Vagina (tissue), 2 donors: ENCODE measurements at regions not wholly inside any gene's neighbourhood (a gene's known extent, or its start where the extent isn't known, plus 50 kb on each side); places are given as distances from the start of the nearest gene placed in this dataset.
A peak's percentile ranks its signal among the peaks of the same experiment; 100 is the strongest.

Experiments used
- DNase-seq, 2 donors: peaks; one replicate each; pipeline ENCODE4 v3.0.0-alpha.2; 2017; ENCODE audit errors: extremely low spot score in 2 of 2
- H3K27ac ChIP-seq: fragments of 200-600 bp; sonication (generic); one replicate; pipeline ENCODE4 v1.5.1; 2019
- H3K27me3 ChIP-seq: fragments of 200-600 bp; sonication (generic); one replicate; pipeline ENCODE4 v1.5.1; 2019
- H3K36me3 ChIP-seq, 2 donors: fragments of 200-600 bp; sonication (generic); one replicate each; pipeline ENCODE4 v1.5.1; 2017 to 2019
- H3K4me1 ChIP-seq: fragments of 200-600 bp; sonication (generic); one replicate; pipeline ENCODE4 v1.5.1; 2019
- H3K4me3 ChIP-seq, 2 donors: fragments of 200-600 bp; sonication (generic); 1 replicate in 1 of 2; 2 replicates in 1 of 2; pipeline ENCODE4 v1.5.1; 2016 to 2019
- H3K9me3 ChIP-seq: fragments of 200-600 bp; sonication (generic); one replicate; pipeline ENCODE4 v1.5.1; 2019
- CTCF ChIP-seq, 3 experiments: fragments of 450-650 bp in 2 of 3; fragments of 200-600 bp in 1 of 3; sonication (generic) in 1 of 3; IDR thresholded peaks; one replicate each; pipeline ENCODE4 v1.5.1; 2017 to 2019; ENCODE audit warnings: antibody characterized with exemption in 3 of 3, mild to moderate bottlenecking in 2 of 3, moderate library complexity in 2 of 3
- POLR2A ChIP-seq, 2 donors: fragments of 450-650 bp; IDR thresholded peaks; one replicate each; pipeline ENCODE4 v1.6.1; 2017; ENCODE audit warnings: antibody characterized with exemption in 2 of 2, mild to moderate bottlenecking in 2 of 2, moderate library complexity in 2 of 2
- POLR2AphosphoS5 ChIP-seq, 2 donors: sonication (generic); formaldehyde crosslinking; IDR thresholded peaks; one replicate each; pipeline ENCODE4 v1.9.0; 2017; ENCODE audit warnings: antibody characterized with exemption in 2 of 2, mild to moderate bottlenecking in 2 of 2, low read depth in 1 of 2; ENCODE audit not compliant: insufficient read depth in 1 of 2
- intact Hi-C: fragments of 100-400 bp; cut with DNase I; formaldehyde crosslinking; loops from one replicate; pipeline ENCODE4 v1.15.1; 2023

GRCh38 chr17:79395066-79395465 is 215.8 kb downstream of the RBFOX3 start:
- Histone ChIP-seq H3K27me3 (no peaks in the 10 kb centered on the region), H3K36me3 (no peaks in the 10 kb centered on the region), H3K4me3 (no peak overlapping the region), H3K27ac (no peak overlapping the region), H3K4me1 (no peaks in the 10 kb centered on the region), H3K9me3 (no peaks in the 10 kb centered on the region)
- intact Hi-C loops, result no loop called here
- no peak for TF ChIP-seq POLR2AphosphoS5 (IDR thresholded peaks at IDR 0.05; ENCODE audit: insufficient read depth in 1 of 2, low read depth in 1 of 2)
- no peak for TF ChIP-seq CTCF (IDR thresholded peaks at IDR 0.05)
- DNase-seq, result no peak

GRCh38 chr17:79393358-79394052 is 217.3 kb downstream of the RBFOX3 start:
- intact Hi-C loops, result loop anchor here (2.0 kb wide), 1 partner anchor 307 kb away; no protein-coding TSS in a partner anchor
- H3K4me1 ChIP-seq, result no peaks in the 10 kb centered on the region
- no peaks in the 10 kb centered on the region for H3K27me3 ChIP-seq
- peak; percentile 56 to 69 (median 64) for TF ChIP-seq CTCF (IDR thresholded peaks at IDR 0.05)
- no peak for TF ChIP-seq POLR2A (IDR thresholded peaks at IDR 0.05)
- TF ChIP-seq POLR2AphosphoS5 (IDR thresholded peaks at IDR 0.05; ENCODE audit: insufficient read depth in 1 of 2, low read depth in 1 of 2), result no peak
- H3K4me3 ChIP-seq, result no peak overlapping the region
- DNase-seq, result no peak
- H3K9me3 ChIP-seq, result no peaks in the 10 kb centered on the region
- H3K27ac ChIP-seq, result no peak overlapping the region
- H3K36me3 ChIP-seq, result no peaks in the 10 kb centered on the region

GRCh38 chr17:79392598-79392997 is 218.3 kb downstream of the RBFOX3 start:
- no peak for TF ChIP-seq POLR2AphosphoS5 (IDR thresholded peaks at IDR 0.05; ENCODE audit: insufficient read depth in 1 of 2, low read depth in 1 of 2)
- TF ChIP-seq CTCF (IDR thresholded peaks at IDR 0.05), result no peak
- no peak for TF ChIP-seq POLR2A (IDR thresholded peaks at IDR 0.05)
- no peaks in the 10 kb centered on the region for H3K4me1 ChIP-seq
- H3K4me3 ChIP-seq, result no peak overlapping the region
- intact Hi-C loops, result loop anchor here (2.0 kb wide), 1 partner anchor 306 kb away; no protein-coding TSS in a partner anchor
- H3K27ac ChIP-seq, result no peak overlapping the region
- no peaks in the 10 kb centered on the region for H3K36me3 ChIP-seq
- H3K27me3 ChIP-seq, result no peaks in the 10 kb centered on the region
- no peak for DNase-seq
- no peaks in the 10 kb centered on the region for H3K9me3 ChIP-seq

GRCh38 chr17:79391376-79392233 is 219.2 kb downstream of the RBFOX3 start:
- Histone ChIP-seq H3K4me1 (no peaks in the 10 kb centered on the region), H3K27me3 (no peaks in the 10 kb centered on the region), H3K4me3 (no peak overlapping the region), H3K27ac (no peak overlapping the region), H3K36me3 (no peaks in the 10 kb centered on the region), H3K9me3 (no peaks in the 10 kb centered on the region)
- DNase-seq, result no peak
- TF ChIP-seq POLR2A (IDR thresholded peaks at IDR 0.05) (no peak), POLR2AphosphoS5 (IDR thresholded peaks at IDR 0.05; ENCODE audit: insufficient read depth in 1 of 2, low read depth in 1 of 2) (no peak), CTCF (IDR thresholded peaks at IDR 0.05) (peak; percentile 68 to 90 (median 68))
- intact Hi-C loops, result loop anchor here (2.0 kb wide), 1 partner anchor 305 kb away; no protein-coding TSS in a partner anchor
